Dedifferentiated amniotic fluid mesenchymal stem cell (primary cell): ENCODE measurements at regions not wholly inside any gene's neighbourhood (a gene's known extent, or its start where the extent isn't known, plus 50 kb on each side); places are given as distances from the start of the nearest gene placed in this dataset.
"Not testable (repeated sequence)": the region's sequence is repeated elsewhere in the genome, so short reads cannot be mapped to it uniquely, and the experiment has no call there.

Experiments
- DNase-seq: peaks from one replicate; pipeline ENCODE4 v3.0.0-alpha.2; 2016; ENCODE audit errors: extremely low spot score

- DNase-seq = no peak
These were observed 76.5 kb downstream of the SLC2A10 start for GRCh38 chr20:46785958-46786357.

DNA sequence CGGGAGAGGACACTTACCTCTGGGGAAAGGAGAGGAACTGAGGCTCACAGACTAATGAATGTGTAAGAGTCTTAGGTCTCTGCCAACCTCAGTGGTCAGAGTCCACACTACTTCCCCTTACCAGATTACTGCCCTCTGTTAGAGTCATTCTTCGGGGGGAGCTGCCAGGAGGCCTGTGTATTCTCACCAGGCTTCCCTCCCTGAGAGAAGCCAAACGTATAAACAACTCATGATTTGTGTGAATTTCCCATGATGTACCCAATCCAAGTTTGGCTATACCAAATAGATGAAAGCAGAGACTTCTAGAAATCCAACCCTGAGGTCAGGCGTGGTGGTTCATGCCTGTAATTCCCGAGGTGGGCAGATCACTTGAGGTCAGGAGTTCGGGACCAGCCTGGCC lies 77.1 kb downstream of the SLC2A10 start:
- DNase-seq = no peak

DNA sequence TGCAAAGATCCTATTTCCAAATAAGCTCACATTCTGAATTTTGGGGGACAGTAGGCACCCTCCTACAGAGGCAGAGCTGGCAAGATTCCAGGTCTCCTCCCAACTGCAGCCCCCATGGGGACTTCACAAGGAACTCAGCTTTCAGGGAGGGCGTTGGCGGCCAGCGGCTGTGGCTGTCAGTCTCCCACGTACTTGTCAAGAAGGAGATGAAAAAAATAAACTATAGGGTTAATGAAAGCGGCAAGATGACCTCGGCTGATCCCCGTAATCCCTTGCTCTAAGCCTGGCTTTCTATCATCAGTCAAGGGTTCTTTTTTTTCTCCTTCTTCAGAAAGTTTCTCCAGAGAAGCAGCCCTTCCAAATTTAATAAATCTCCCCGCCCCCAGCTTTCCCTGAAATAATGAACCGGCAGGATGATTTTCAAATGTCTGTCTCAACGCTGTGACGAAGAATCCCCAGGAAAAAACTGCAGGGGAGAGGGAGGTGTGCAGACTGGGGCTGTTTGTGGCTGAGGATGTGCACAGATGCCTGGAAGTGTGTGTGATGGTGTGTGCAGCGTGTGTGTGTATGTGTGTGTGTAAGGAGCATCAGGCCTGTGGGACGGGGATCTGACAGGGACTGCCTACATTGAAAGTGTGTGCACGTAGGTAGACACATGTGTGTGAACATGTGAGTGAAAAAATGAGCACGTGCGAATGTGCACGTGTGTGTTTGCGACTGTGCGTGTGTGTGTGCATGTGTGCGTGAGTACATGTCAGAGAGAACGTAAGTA lies 78.7 kb downstream of the SLC2A10 start:
- no peak for DNase-seq

- DNase-seq = not testable (repeated sequence)
These were observed 79.3 kb downstream of the SLC2A10 start for GRCh38 chr20:46788763-46789091.

GRCh38 chr20:46789339-46790028 lies 80.0 kb downstream of the SLC2A10 start:
- DNase-seq = no peak

DNA sequence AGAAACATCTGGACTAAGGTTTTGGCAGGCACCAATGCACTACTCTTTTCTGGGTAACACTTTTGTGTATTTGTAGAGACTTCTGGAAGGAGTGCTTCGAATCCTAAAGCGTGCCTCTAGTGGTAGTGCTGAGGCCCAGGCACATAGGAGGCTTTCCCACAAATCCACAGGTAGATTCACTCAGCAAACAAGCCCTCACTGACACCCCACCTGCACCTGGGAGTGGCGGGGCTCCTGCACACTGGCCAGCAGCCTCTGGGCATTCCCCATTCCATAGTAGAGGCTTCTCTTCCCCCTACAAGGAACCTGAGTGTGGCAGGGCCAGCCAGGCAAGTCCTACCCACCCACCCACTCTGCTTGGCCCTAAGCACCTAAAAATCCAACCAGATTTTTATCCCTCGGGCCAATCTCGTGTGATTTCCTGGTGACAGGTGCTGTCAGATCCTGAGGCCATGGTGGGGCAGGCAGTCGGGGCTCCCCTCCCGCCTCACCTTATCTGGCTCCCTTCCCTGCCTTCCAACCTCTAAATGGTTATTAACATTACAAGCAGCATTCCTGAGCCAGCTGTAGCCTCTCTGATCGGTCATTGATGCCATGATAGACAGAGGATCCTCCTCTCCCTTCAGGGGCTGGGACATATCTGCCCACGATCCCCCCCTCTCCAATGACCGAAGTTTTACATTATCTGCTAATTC lies 82.4 kb downstream of the SLC2A10 start:
- DNase-seq = no peak

DNA sequence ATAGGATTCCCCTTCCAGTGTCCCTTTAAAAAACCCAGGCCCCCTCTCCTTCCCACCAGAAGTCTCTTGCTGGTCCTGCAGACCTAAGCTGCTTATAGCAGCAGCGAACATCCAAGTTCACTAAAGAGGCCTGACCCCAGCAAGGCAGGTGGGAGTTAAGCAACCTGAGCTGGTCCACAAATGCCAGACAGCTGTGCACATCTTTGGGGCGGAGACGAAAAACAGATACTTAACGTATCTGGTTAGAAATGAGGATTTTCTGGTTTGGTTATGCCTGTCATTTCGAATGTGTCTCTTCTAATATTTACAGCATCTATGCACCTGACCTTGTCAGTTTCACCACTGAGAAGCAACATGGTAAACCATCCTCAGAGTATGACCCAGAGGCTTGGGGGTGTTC lies 87.8 kb downstream of the SLC2A10 start:
- no peak for DNase-seq

GRCh38 chr20:46798430-46798829 lies 89.0 kb downstream of the SLC2A10 start:
- no peak for DNase-seq

GRCh38 chr20:46799781-46800408 lies 90.4 kb downstream of the SLC2A10 start:
- DNase-seq = no peak

DNA sequence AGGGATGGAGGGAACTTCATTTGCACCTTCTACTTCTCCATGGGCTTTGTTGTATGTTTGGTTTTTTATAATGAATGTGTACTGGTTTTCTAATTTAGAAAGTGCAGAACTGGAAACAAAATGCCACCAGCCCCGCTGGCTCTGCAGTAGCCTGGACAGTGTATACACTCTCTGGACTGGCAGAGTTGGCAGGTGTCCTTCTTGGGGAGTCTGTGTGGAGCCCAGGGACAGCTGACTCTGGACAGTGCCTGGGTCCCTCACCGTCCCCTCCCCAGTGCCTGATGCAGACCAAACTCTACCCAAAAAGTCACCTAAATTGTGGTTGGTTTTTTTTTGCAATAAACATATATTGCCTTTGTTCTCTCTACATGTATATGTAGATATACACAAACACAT lies 91.0 kb downstream of the SLC2A10 start:
- DNase-seq = no peak

DNA sequence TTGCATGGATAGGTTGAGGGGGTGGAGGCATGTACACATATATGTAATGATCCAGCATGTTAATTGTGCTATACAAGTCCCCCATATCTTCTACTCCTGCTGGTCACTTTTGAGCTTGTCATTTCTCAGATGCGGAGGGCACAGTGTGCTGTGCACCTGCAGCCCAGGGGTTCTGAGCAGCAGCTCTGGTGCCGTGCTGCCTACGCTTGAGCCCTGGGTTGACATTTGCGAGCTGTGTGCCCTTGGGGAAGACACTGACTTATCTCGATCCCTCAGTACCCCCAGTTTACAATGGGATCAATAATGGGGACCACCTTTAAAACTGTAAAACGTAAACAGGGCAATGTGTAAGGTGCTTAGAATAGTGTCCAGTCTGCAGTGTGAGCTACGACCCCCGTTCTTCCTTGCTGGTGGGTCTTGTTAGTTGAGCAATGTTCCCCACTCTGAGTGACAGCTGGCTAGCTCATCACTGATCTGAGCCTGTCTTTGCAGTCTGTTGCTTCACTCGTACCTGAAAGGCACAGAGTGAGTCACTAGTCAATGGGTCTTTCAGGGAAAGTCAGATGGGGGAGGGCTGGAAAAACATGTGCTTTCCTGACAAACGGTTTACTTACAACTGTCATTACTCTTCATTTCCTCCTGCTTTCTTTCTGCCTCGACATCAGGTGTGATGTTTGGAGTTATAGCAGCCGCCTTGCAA lies 91.7 kb downstream of the SLC2A10 start:
- DNase-seq = no peak

- DNase-seq = no peak
These were observed 91.9 kb upstream of the EYA2 start for GRCh38 chr20:46802722-46803121.

DNA sequence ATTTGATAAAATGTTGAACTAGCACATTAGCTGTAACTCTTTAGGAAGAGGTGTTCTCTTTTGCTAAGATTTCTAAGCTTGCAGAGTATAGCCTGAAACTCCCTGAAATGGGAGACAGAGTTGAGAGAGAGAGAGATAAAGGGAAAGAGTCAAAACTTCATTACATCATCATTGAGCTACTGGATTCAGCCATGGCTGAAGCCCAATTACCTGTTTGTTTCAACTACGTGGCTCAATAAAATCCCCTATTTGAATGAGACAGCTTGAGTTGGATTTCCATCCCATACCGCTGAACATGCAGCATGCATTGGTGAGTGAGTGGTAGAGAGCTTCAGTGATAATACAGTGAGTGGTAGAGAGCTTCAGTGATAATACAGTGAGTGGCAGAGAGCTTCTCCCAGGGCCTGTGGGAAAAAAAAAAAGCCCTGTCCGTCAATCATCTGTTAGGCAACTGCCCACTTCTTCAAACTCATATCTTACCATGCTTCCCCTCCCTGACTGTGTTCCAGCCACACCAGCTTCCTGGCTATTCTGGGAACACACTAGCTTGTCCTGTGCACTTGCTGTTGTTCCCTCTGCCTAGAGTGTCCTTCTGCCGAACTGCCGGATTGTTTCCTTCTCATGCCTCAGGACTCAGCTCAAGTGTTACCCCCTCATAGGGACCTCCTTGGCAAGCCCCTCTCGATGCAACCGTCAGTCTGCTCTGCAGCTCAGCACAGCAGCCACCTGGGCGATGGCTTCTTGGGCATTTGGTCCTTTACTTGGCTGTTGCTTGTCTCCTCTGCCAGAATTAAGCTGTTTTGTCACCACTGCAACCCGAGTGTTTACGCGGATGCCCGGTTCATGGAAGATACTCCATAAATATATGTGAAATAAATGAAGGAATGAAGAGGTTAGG lies 91.3 kb upstream of the EYA2 start:
- no peak for DNase-seq

DNA sequence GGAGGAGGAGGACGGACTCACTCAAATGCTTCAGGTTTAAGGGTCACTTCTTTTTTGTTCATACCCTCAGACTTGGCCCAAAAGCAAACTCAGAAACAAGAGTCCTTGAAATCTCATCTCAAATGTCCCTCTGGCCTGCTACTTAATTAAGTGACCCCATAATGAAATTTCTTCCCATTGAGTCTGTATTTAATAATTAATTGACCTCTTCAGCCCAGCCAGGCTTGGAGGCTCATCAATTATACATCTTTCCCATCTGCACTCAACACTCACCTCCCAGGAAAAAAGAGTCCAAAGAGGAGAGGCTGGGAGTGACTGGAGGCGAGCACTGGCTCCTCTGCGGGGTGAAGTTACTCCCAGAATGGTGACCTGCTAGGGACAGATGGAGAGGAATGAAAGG lies 90.5 kb upstream of the EYA2 start:
- no peak for DNase-seq

DNA sequence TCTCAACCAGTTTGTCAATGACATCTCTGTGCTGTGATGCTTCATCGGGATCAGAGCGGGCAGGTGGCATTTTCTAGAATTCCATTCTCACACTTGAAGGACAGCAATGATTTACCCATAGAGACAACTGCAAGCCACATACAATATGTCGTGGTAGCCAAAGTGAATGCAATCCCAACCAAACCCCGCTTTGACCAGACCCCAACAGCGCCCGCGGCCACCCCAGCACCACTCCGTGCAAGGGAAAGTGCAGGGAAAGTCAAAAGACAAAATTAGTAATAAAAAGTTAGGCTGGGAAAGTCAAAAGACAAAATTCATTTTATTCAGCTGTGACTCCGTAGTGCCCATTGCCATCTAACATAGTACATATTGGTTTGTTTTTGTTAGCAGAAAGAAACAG lies 88.8 kb upstream of the EYA2 start:
- no peak for DNase-seq

GRCh38 chr20:46807998-46808397 lies 86.6 kb upstream of the EYA2 start:
- no peak for DNase-seq

- DNase-seq = no peak
These were observed 86.1 kb upstream of the EYA2 start for GRCh38 chr20:46808565-46808964.

DNA sequence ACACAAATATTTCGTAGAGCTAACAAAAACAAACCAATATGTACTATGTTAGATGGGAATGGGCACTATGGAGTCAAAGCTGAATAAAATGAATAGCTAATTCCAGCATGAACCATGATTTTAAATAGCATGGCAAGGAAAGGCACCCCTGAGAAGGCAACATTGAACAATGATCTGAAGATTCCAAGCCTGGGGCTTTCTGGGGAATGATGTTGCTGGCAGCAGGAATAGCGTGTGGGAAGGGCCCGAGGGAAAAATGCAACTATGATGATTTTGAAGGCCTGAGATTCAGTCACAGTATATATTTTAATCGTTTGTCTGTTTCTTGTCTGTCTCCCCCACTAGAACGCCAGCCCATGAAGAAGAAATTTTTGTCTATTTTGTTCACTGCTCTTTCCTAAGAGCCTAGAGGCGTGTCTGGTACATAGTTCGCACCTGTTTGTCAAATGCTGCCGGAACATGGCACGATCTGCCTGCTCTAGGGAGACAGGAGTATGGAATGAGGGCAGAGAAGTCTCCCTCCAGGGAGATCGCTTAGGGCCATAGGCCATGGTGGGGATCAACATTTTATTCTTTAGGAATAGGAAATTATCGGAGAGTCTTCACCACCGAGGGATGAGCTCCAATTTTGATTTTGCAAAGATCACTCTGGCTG lies 84.8 kb upstream of the EYA2 start:
- no peak for DNase-seq

DNA sequence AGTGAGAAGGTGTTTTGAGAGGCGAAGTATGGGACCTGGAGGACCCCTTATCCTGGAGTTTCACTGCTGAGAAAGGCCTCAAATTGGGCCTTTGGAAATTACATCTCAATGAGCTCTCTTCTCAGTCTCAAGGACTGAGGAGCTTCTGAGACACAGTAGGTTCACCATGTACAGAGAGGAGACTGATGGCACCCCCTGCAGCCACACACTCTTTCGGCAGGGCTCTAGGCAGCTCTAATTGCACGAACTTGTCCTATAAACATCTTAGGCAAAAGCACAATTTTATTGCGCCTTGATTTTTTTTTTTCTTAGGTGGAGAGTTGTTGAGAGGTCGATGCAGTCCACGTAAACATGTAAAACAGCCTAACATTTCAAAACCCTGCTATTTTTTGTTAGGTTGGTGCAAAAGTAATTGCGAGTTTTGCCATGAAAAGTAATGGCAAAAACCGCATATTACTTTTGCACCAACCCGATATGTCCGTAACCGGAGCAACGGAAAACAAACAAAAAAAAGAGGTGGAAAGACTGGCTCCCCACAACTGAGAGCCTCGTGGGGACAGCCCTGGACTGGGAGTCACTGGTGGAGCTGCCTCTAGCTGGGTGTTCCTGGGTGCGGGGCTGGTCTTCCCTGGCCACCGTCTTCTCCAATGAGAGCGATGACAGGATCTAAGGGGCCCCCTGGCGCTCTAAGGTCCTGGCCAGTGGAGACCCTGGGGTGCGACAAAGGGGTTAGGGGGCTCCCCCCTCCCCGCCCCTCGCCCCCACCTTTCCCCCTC lies 84.0 kb upstream of the EYA2 start:
- no peak for DNase-seq
